ENCODE measurements at regions not wholly inside any gene's neighbourhood (a gene's known extent, or its start where the extent isn't known, plus 50 kb on each side); places are given as distances from the start of the nearest gene placed in this dataset.

DNA sequence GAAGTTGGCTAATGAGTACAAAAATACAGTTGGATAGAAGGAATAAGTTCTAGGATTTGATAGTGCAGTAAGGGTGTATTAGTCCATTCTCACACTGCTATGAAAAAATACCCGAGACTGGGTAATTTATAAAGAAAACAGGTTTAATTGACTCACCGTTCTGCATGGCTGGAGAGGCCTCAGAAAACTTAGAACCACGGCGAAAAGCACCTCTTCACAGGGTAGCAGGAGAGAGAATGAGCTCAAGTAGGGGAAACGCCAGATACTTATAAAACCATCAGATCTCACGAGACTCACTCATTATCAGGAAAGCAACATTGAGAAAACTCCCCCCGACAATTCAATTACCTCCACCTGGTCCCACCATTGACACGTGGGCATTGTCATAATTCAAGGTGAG, 483.3 kb downstream of the TUSC7 start:
- no peaks in the 10 kb centered on the region for H3K27me3 ChIP-seq (ENCODE audit: insufficient read depth, low read depth)
- BruUV-seq (replicated peaks), result no TSS peak
- no peaks in the 10 kb centered on the region for H3K9me3 ChIP-seq (ENCODE audit: insufficient read depth, low read depth)
- H3K4me3 ChIP-seq, result no peak overlapping the region
- no peaks in the 10 kb centered on the region for H3K36me3 ChIP-seq (ENCODE audit: low read depth)
- no peak overlapping the region for H3K4me2 ChIP-seq
- H3K9me2 ChIP-seq (ENCODE audit: insufficient read depth), result no peaks in the 10 kb centered on the region
- H2AFZ ChIP-seq, result no peak overlapping the region
- H3K4me1 ChIP-seq (replicated peaks; ENCODE audit: insufficient read depth), result no peaks in the 10 kb centered on the region
- no peaks in the 10 kb centered on the region for H4K20me1 ChIP-seq (ENCODE audit: insufficient read depth)
- TF ChIP-seq CTCF (conservative IDR thresholded peaks at IDR 0.05) (no peak), EZH2 (IDR thresholded peaks at IDR 0.05; ENCODE audit: low read depth) (no peak)
- ChIA-PET CTCF (no interaction called here), POLR2A (ENCODE audit: unreplicated experiment) (no interaction called here)
- no peaks in the 10 kb centered on the region for H3F3A ChIP-seq (ENCODE audit: insufficient read depth, low read depth)
- no peak overlapping the region for H3K27ac ChIP-seq
- no peak for DNase-seq
- H3K79me2 ChIP-seq (ENCODE audit: low read depth), result no peaks in the 10 kb centered on the region
- intact Hi-C loops (cut with micrococcal nuclease; ENCODE audit: unreplicated experiment), result no loop called here

DNA sequence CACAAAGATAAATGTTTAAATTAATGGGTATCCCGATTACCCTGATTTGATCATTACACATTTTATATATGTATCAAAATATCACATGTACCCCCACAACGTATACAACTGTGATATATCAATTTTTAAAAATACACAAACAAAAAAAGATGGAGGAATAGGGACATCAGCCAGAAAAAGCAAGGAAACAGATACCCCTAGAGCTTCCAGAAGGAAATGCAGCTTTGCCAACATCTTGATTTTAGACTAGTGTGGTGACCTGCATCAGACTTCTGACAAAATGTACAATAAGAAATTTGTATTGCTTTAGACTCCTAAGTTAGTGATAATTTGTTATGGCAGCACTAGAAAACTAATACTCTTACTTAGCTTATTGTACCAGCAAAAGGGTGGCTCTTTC, 483.8 kb downstream of the TUSC7 start:
- no peaks in the 10 kb centered on the region for H3K36me3 ChIP-seq (ENCODE audit: low read depth)
- H3K9me2 ChIP-seq (ENCODE audit: insufficient read depth), result no peaks in the 10 kb centered on the region
- no peaks in the 10 kb centered on the region for H3F3A ChIP-seq (ENCODE audit: insufficient read depth, low read depth)
- no peak overlapping the region for H3K27ac ChIP-seq
- no peaks in the 10 kb centered on the region for H3K27me3 ChIP-seq (ENCODE audit: insufficient read depth, low read depth)
- no peak overlapping the region for H2AFZ ChIP-seq
- no peak overlapping the region for H3K4me3 ChIP-seq
- no peak for DNase-seq
- no peak overlapping the region for H3K4me2 ChIP-seq
- no peaks in the 10 kb centered on the region for H3K79me2 ChIP-seq (ENCODE audit: low read depth)
- POLR2A ChIA-PET (ENCODE audit: unreplicated experiment), result no interaction called here
- no TSS peak for BruUV-seq (replicated peaks)
- H3K4me1 ChIP-seq (replicated peaks; ENCODE audit: insufficient read depth), result no peaks in the 10 kb centered on the region
- TF ChIP-seq CTCF (conservative IDR thresholded peaks at IDR 0.05) (no peak; the same call in 1 of the 2 replicates), EZH2 (IDR thresholded peaks at IDR 0.05; ENCODE audit: low read depth) (no peak)
- intact Hi-C loops (cut with micrococcal nuclease; ENCODE audit: unreplicated experiment), result no loop called here
- no peaks in the 10 kb centered on the region for H3K9me3 ChIP-seq (ENCODE audit: insufficient read depth, low read depth)
- H4K20me1 ChIP-seq (ENCODE audit: insufficient read depth), result no peaks in the 10 kb centered on the region
- CTCF ChIA-PET, result no interaction called here

GRCh38 chr3:117195034-117195433, 485.5 kb downstream of the TUSC7 start:
- H3K79me2 ChIP-seq (ENCODE audit: low read depth), result no peaks in the 10 kb centered on the region
- CTCF ChIA-PET, result no interaction called here
- H3K4me2 ChIP-seq, result no peak overlapping the region
- H3K9me2 ChIP-seq (ENCODE audit: insufficient read depth), result no peaks in the 10 kb centered on the region
- H3K36me3 ChIP-seq (ENCODE audit: low read depth), result no peaks in the 10 kb centered on the region
- no peaks in the 10 kb centered on the region for H3K9me3 ChIP-seq (ENCODE audit: insufficient read depth, low read depth)
- H4K20me1 ChIP-seq (ENCODE audit: insufficient read depth), result no peaks in the 10 kb centered on the region
- no peak overlapping the region for H3K27ac ChIP-seq
- DNase-seq, result no peak
- no peak overlapping the region for H2AFZ ChIP-seq
- no peaks in the 10 kb centered on the region for H3K4me1 ChIP-seq (replicated peaks; ENCODE audit: insufficient read depth)
- intact Hi-C loops (cut with micrococcal nuclease; ENCODE audit: unreplicated experiment), result no loop called here
- no peak for TF ChIP-seq CTCF (conservative IDR thresholded peaks at IDR 0.05)
- TF ChIP-seq EZH2 (IDR thresholded peaks at IDR 0.05; ENCODE audit: low read depth), result no peak
- no peaks in the 10 kb centered on the region for H3K27me3 ChIP-seq (ENCODE audit: insufficient read depth, low read depth)
- POLR2A ChIA-PET (ENCODE audit: unreplicated experiment), result no interaction called here
- no peak overlapping the region for H3K4me3 ChIP-seq
- BruUV-seq (replicated peaks), result no TSS peak
- no peaks in the 10 kb centered on the region for H3F3A ChIP-seq (ENCODE audit: insufficient read depth, low read depth)

Data from PC-9 (cell line).